Mesenchymal stem cell (in vitro differentiated cells and primary cell): ENCODE measurements at regions not wholly inside any gene's neighbourhood (a gene's known extent, or its start where the extent isn't known, plus 50 kb on each side); places are given as distances from the start of the nearest gene placed in this dataset.

Experiments
- DNase-seq: peaks from one replicate; pipeline ENCODE4 v3.0.0-alpha.2; 2013
- H2AFZ ChIP-seq: one replicate; pipeline ENCODE4 v1.6.1; 2013; ENCODE audit warnings: low read depth, mild to moderate bottlenecking, control low read depth, inconsistent platforms, low read length, moderate library complexity
- H2AK5ac ChIP-seq: 2 replicates; pipeline ENCODE4 v1.6.1; 2013; ENCODE audit warnings: low read length, moderate library complexity, mild to moderate bottlenecking, inconsistent platforms; ENCODE audit not compliant: severe bottlenecking
- H2BK120ac ChIP-seq: one replicate; pipeline ENCODE4 v1.6.1; 2013; ENCODE audit warnings: low read depth, mild to moderate bottlenecking, inconsistent platforms, low read length, moderate library complexity
- H2BK12ac ChIP-seq, 2 experiments: one replicate each; pipeline ENCODE4 v1.6.1; 2013; ENCODE audit warnings: inconsistent platforms in 2 of 2, low read length in 2 of 2, mild to moderate bottlenecking in 2 of 2, moderate library complexity in 2 of 2, control low read depth in 1 of 2
- H2BK15ac ChIP-seq: one replicate; pipeline ENCODE4 v1.6.1; 2013; ENCODE audit warnings: mild to moderate bottlenecking, low read depth, inconsistent platforms; ENCODE audit not compliant: poor library complexity, severe bottlenecking
- H2BK5ac ChIP-seq: 2 replicates; pipeline ENCODE4 v1.6.1; 2013; ENCODE audit warnings: low read depth, mild to moderate bottlenecking, low read length, control low read depth, inconsistent platforms; ENCODE audit not compliant: poor library complexity, severe bottlenecking
- H3K14ac ChIP-seq, 2 experiments: one replicate each; pipeline ENCODE4 v1.6.1; 2013; ENCODE audit warnings: inconsistent platforms in 2 of 2, low read length in 2 of 2, control low read depth in 1 of 2, mild to moderate bottlenecking in 1 of 2, moderate library complexity in 1 of 2
- H3K18ac ChIP-seq, 2 experiments: one replicate each; pipeline ENCODE4 v1.6.1; 2013; ENCODE audit warnings: inconsistent platforms in 2 of 2, low read length in 2 of 2, control low read depth in 1 of 2, low read depth in 1 of 2, mild to moderate bottlenecking in 1 of 2
- H3K23ac ChIP-seq, 2 experiments: one replicate each; pipeline ENCODE4 v1.6.1; 2013; ENCODE audit warnings: inconsistent platforms in 2 of 2, low read length in 2 of 2, mild to moderate bottlenecking in 2 of 2, moderate library complexity in 2 of 2, control low read depth in 1 of 2
- H3K27ac ChIP-seq: 2 replicates; pipeline ENCODE4 v1.5.1; 2013; ENCODE audit warnings: mild to moderate bottlenecking, moderate library complexity, low read length, control low read depth, inconsistent platforms; ENCODE audit not compliant: poor library complexity, severe bottlenecking
- H3K27me3 ChIP-seq, 2 experiments: 2 replicates each; pipeline versions ENCODE4 v1.6.1 to v1.7.0; 2013; ENCODE audit warnings: low read length in 2 of 2, mild to moderate bottlenecking in 2 of 2, moderate library complexity in 2 of 2, control low read depth in 1 of 2, inconsistent platforms in 1 of 2; ENCODE audit not compliant: control insufficient read depth in 1 of 2, insufficient read depth in 1 of 2
- H3K36me3 ChIP-seq, 2 experiments: 2 replicates each; pipeline versions ENCODE4 v1.6.1 to v1.7.0; 2013; ENCODE audit warnings: low read length in 2 of 2, control low read depth in 1 of 2, inconsistent platforms in 1 of 2, low read depth in 1 of 2, mild to moderate bottlenecking in 1 of 2; ENCODE audit not compliant: insufficient read depth in 2 of 2, control insufficient read depth in 1 of 2
- H3K4ac ChIP-seq, 2 experiments: one replicate each; pipeline ENCODE4 v1.6.1; 2013; ENCODE audit warnings: inconsistent platforms in 2 of 2, low read length in 2 of 2, mild to moderate bottlenecking in 2 of 2, moderate library complexity in 2 of 2, control low read depth in 1 of 2, low read depth in 1 of 2
- H3K4me1 ChIP-seq: 2 replicates; pipeline ENCODE4 v1.6.1; 2013; ENCODE audit warnings: low read depth, low read length, control low read depth; ENCODE audit not compliant: control insufficient read depth, insufficient read depth
- H3K4me2 ChIP-seq: 2 replicates; pipeline ENCODE4 v1.6.1; 2013; ENCODE audit warnings: low read length, mild to moderate bottlenecking, inconsistent platforms; ENCODE audit not compliant: poor library complexity, severe bottlenecking
- H3K4me3 ChIP-seq, 2 experiments: 2 replicates each; pipeline versions ENCODE4 v1.5.1 to v1.7.0; 2013; ENCODE audit warnings: low read length in 2 of 2, mild to moderate bottlenecking in 2 of 2, control low read depth in 1 of 2, low read depth in 1 of 2; ENCODE audit not compliant: insufficient read depth in 1 of 2
- H3K79me1 ChIP-seq: replicated peaks from 2 replicates; pipeline ENCODE4 v1.6.1; 2013; ENCODE audit warnings: mild to moderate bottlenecking, control low read depth, low read length, inconsistent platforms; ENCODE audit not compliant: poor library complexity, severe bottlenecking
- H3K9ac ChIP-seq: 2 replicates; pipeline ENCODE4 v1.7.0; 2013; ENCODE audit warnings: mild to moderate bottlenecking, low read length, moderate library complexity
- H3K9me3 ChIP-seq: 2 replicates; pipeline ENCODE4 v1.7.0; 2013; ENCODE audit warnings: mild to moderate bottlenecking, low read length; ENCODE audit not compliant: control insufficient read depth
- H4K8ac ChIP-seq: one replicate; pipeline ENCODE4 v1.6.1; 2013; ENCODE audit warnings: inconsistent platforms, mild to moderate bottlenecking, low read length, moderate library complexity
- H4K91ac ChIP-seq: one replicate; pipeline ENCODE4 v1.6.1; 2013; ENCODE audit warnings: mild to moderate bottlenecking, low read length, inconsistent platforms
- WGBS: methylation state at CpG from one replicate; pipeline ENCODE4 v1.1.7; 2013; ENCODE audit warnings: mixed read lengths; 5-methylcytosine and 5-hydroxymethylcytosine counted together

- Histone ChIP-seq H3K18ac (no peak overlapping the region), H2BK5ac (no peak overlapping the region), H4K8ac (no peak overlapping the region), H2BK15ac (no peak overlapping the region), H3K14ac (no peak overlapping the region), H3K27me3 (peaks cover 0 to 12% of the 10 kb centered on the region in 2 experiments), H3K23ac (no peak overlapping the region), H4K91ac (no peak overlapping the region), H3K9me3 (no peaks in the 10 kb centered on the region), H3K4me2 (no peak overlapping the region), H2BK120ac (no peak overlapping the region), H3K79me1 (no peaks in the 10 kb centered on the region), H2AK5ac (no peak overlapping the region), H3K9ac (no peak overlapping the region), H3K4me3 (no peak overlapping the region), H3K4me1 (no peaks in the 10 kb centered on the region), H2BK12ac (no peak overlapping the region), H3K4ac (no peak overlapping the region), H3K27ac (no peak overlapping the region), H3K36me3 (no peaks in the 10 kb centered on the region), H2AFZ (no peak overlapping the region)
- no peak for DNase-seq
- WGBS, result 84% methylated on average over 16 of the region's 16 CpGs
Observed at GRCh38 chr2:238505119-238505891, 78.6 kb downstream of the ASB1 start.

GRCh38 chr2:238505892-238506280 is 79.2 kb downstream of the ASB1 start:
- Histone ChIP-seq H3K14ac (no peak overlapping the region), H4K91ac (no peak overlapping the region), H3K9ac (no peak overlapping the region), H2BK15ac (no peak overlapping the region), H4K8ac (no peak overlapping the region), H3K79me1 (no peaks in the 10 kb centered on the region), H3K27me3 (peaks cover 0 to 12% of the 10 kb centered on the region in 2 experiments), H3K4ac (no peak overlapping the region), H2AFZ (no peak overlapping the region), H3K9me3 (no peaks in the 10 kb centered on the region), H3K27ac (no peak overlapping the region), H2AK5ac (no peak overlapping the region), H3K36me3 (no peaks in the 10 kb centered on the region), H3K4me3 (no peak overlapping the region), H3K23ac (no peak overlapping the region), H2BK120ac (no peak overlapping the region), H3K4me1 (no peaks in the 10 kb centered on the region), H2BK5ac (no peak overlapping the region), H3K18ac (no peak overlapping the region), H3K4me2 (no peak overlapping the region), H2BK12ac (no peak overlapping the region)
- no peak for DNase-seq
- 82% methylated on average over 9 of the region's 9 CpGs for WGBS

GRCh38 chr2:238506371-238507068 is 79.8 kb downstream of the ASB1 start:
- H2AK5ac ChIP-seq, result no peak overlapping the region
- no peak overlapping the region for H2BK120ac ChIP-seq
- no peak overlapping the region for H4K91ac ChIP-seq
- no peaks in the 10 kb centered on the region for H3K79me1 ChIP-seq
- 81% methylated on average over 17 of the region's 17 CpGs for WGBS
- H3K4ac ChIP-seq, result no peak overlapping the region
- H3K27me3 ChIP-seq, result peaks cover 0 to 12% of the 10 kb centered on the region in 2 experiments
- H3K27ac ChIP-seq, result no peak overlapping the region
- H3K4me3 ChIP-seq, result no peak overlapping the region
- H3K23ac ChIP-seq, result no peak overlapping the region
- H2BK5ac ChIP-seq, result no peak overlapping the region
- no peaks in the 10 kb centered on the region for H3K4me1 ChIP-seq
- DNase-seq, result no peak
- no peaks in the 10 kb centered on the region for H3K36me3 ChIP-seq
- no peak overlapping the region for H2BK12ac ChIP-seq
- no peak overlapping the region for H3K9ac ChIP-seq
- no peaks in the 10 kb centered on the region for H3K9me3 ChIP-seq
- no peak overlapping the region for H3K14ac ChIP-seq
- H4K8ac ChIP-seq, result no peak overlapping the region
- no peak overlapping the region for H3K4me2 ChIP-seq
- no peak overlapping the region for H3K18ac ChIP-seq
- H2BK15ac ChIP-seq, result no peak overlapping the region
- no peak overlapping the region for H2AFZ ChIP-seq

GRCh38 chr2:238507836-238508235 is 81.1 kb downstream of the ASB1 start:
- Histone ChIP-seq H2BK15ac (no peak overlapping the region), H3K4me3 (no peak overlapping the region), H3K4me1 (no peaks in the 10 kb centered on the region), H3K9ac (no peak overlapping the region), H2BK5ac (no peak overlapping the region), H3K27me3 (peaks cover 0 to 12% of the 10 kb centered on the region in 2 experiments), H3K18ac (no peak overlapping the region), H2AK5ac (no peak overlapping the region), H3K27ac (no peak overlapping the region), H3K36me3 (no peaks in the 10 kb centered on the region), H4K91ac (no peak overlapping the region), H4K8ac (no peak overlapping the region), H3K9me3 (no peaks in the 10 kb centered on the region), H3K14ac (no peak overlapping the region), H3K4ac (no peak overlapping the region), H2AFZ (no peak overlapping the region), H2BK12ac (no peak overlapping the region), H2BK120ac (no peak overlapping the region), H3K79me1 (no peaks in the 10 kb centered on the region), H3K4me2 (no peak overlapping the region), H3K23ac (no peak overlapping the region)
- DNase-seq, result no peak
- WGBS, result 90% methylated on average over 5 of the region's 6 CpGs
